ENCODE measurements at regions not wholly inside any gene's neighbourhood (a gene's known extent, or its start where the extent isn't known, plus 50 kb on each side); places are given as distances from the start of the nearest gene placed in this dataset.
"Not testable (repeated sequence)": the region's sequence is repeated elsewhere in the genome, so short reads cannot be mapped to it uniquely, and the experiment has no call there.

GRCh38 chr2:95709831-95710230 lies 118.0 kb downstream of the TRIM43 start:
- TF ChIP-seq CTCF (IDR thresholded peaks at IDR 0.05) (no peak), POLR2A (IDR thresholded peaks at IDR 0.05) (no peak)
- H3K4me3 ChIP-seq = no peak overlapping the region
- intact Hi-C loops (cut with DNase I) = no loop called here
- H3K36me3 ChIP-seq (replicated peaks in 1 of 2; ENCODE audit: insufficient read depth in 1 of 2, low read depth in 2 of 2) = no peaks in the 10 kb centered on the region
- DNase-seq = no peak
- ATAC-seq = no peak
- H3K4me1 ChIP-seq = no peaks in the 10 kb centered on the region
- H3K27ac ChIP-seq = no peak overlapping the region
- no peaks in the 10 kb centered on the region for H3K9me3 ChIP-seq
- no peaks in the 10 kb centered on the region for H3K27me3 ChIP-seq

DNA sequence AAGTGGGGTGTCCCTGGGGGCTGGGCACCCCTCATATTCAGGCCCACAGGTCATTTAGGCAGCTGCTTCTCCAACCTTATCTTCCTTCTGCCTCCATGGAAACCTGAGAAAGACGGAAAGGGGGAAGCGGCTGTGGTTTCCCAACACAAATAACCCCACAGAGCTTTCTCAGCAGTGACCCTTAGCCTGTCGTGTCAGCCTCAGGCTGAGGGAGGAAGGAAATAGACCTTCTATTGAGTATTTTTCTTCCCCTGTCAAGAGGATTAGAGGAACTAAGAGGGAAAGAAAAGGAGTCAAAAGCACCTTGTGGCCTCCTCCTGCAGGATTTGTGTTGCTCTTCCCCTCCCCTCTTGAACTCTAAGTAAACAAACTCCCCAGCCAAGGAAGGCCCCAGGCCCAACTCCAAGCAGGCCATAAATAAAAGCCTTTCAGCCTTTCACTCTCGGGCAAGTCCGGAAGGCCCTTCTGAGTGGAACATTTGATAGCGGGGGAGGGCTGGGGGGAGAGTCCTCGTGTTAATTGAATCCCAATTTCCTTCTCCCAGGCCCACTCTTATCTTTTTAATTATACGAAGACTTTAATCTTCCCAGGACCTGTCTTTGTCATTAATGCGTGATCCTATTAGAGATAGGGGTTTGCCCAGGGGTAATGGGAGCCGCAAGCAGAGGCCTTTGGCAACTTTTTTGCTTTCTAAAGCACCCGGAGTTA lies 121.8 kb downstream of the TRIM43 start:
- H3K4me1 ChIP-seq; DNase-seq; H3K36me3 ChIP-seq (replicated peaks in 1 of 2; ENCODE audit: insufficient read depth in 1 of 2, low read depth in 2 of 2); H3K27ac ChIP-seq; ATAC-seq; H3K27me3 ChIP-seq; H3K9me3 ChIP-seq; H3K4me3 ChIP-seq; intact Hi-C loops (cut with DNase I): not testable (repeated sequence)
- WGBS, 2 donors = 77 to 81% methylated on average over 11 of the region's 11 CpGs

DNA sequence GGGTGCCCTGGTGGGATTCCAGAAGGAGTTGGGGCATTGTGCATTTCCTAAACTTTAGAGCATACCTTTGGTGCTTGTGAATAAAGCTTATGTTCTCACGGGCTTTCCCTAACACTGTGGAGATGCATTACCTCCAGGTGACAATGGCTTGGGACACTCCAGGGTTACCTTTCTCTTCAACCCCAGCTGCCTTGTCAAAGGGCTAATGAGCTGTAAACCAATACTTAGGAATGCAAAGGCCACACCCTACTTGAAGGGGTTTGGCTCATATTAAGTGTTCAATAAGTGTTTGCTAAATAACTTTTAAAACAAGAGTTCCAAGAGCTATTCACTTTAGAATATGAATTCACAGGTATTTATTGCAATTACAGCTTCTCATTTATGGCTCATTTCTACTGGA lies 122.6 kb downstream of the TRIM43 start:
- ATAC-seq; H3K27me3 ChIP-seq; DNase-seq; H3K4me1 ChIP-seq; H3K27ac ChIP-seq; H3K9me3 ChIP-seq; intact Hi-C loops (cut with DNase I); H3K36me3 ChIP-seq (replicated peaks in 1 of 2; ENCODE audit: insufficient read depth in 1 of 2, low read depth in 2 of 2); H3K4me3 ChIP-seq: not testable (repeated sequence)
- WGBS, 2 donors = 95 to 100% methylated on average over 1 of the region's 1 CpG

GRCh38 chr2:95719473-95720060 lies 127.8 kb downstream of the TRIM43 start:
- WGBS, 2 donors = 75 to 78% methylated on average over 7 to 8 of the region's 8 CpGs

DNA sequence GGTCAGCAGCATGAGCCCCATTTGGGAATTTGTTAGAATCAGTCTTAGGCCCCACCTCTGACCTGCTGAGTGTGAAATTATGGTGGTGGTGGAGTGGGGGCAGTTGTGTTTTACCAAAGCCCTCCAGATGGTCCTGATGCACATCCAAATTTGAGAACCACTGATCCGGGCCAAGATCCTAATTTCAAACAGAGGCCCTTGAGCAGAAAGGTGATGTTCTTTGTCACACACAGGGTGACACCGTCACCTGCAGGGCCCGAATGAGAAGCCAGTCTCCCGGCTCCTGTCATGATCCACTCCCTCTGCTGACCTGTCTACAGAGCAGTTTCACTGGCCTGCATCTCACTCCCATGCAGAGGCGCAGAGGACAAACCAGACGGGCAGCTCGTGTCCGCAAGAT lies 129.9 kb downstream of the TRIM43 start:
- Histone ChIP-seq H3K36me3 (replicated peaks in 1 of 2; ENCODE audit: insufficient read depth in 1 of 2, low read depth in 2 of 2) (no peaks in the 10 kb centered on the region), H3K4me3 (no peak overlapping the region), H3K9me3 (no peaks in the 10 kb centered on the region), H3K27ac (no peak overlapping the region), H3K4me1 (no peaks in the 10 kb centered on the region), H3K27me3 (no peaks in the 10 kb centered on the region)
- WGBS, 2 donors = 87 to 90% methylated on average over 3 to 8 of the region's 8 CpGs
- ATAC-seq = no peak
- no peak for TF ChIP-seq CTCF (IDR thresholded peaks at IDR 0.05)
- no peak for TF ChIP-seq POLR2A (IDR thresholded peaks at IDR 0.05)
- intact Hi-C loops (cut with DNase I) = no loop called here
- DNase-seq = no peak

More at GRCh38 chr2:95719473-95720060, 127.8 kb downstream of the TRIM43 start:
- Histone ChIP-seq H3K36me3 (replicated peaks in 1 of 2; ENCODE audit: insufficient read depth in 1 of 2, low read depth in 2 of 2) (no peaks in the 10 kb centered on the region), H3K4me3 (no peak overlapping the region), H3K27ac (no peak overlapping the region), H3K27me3 (no peaks in the 10 kb centered on the region), H3K9me3 (no peaks in the 10 kb centered on the region), H3K4me1 (no peaks in the 10 kb centered on the region)
- ATAC-seq (no peak), DNase-seq (no peak)
- TF ChIP-seq POLR2A (IDR thresholded peaks at IDR 0.05) (no peak), CTCF (IDR thresholded peaks at IDR 0.05) (no peak)
- intact Hi-C loops (cut with DNase I) = no loop called here
